H1 (cell line): ENCODE measurements at regions not wholly inside any gene's neighbourhood (a gene's known extent, or its start where the extent isn't known, plus 50 kb on each side); places are given as distances from the start of the nearest gene placed in this dataset.

Experiments
- CTCF ChIA-PET: fragments of 300-600 bp; sonication (Branson Sonifier 250); formaldehyde crosslinking; loops from one replicate; lab custom pipeline; 2021; ENCODE audit not compliant: partially characterized antibody; lab: Charles Lee
- POLR2A ChIA-PET: fragments of 300-600 bp; sonication (Branson Sonifier 250); formaldehyde crosslinking; loops from one replicate; lab custom pipeline; 2021; ENCODE audit warnings: inconsistent platforms; ENCODE audit not compliant: partially characterized antibody; lab: Charles Lee
- DNase-seq, 2 experiments: peaks; one replicate each; pipeline versions ENCODE4 v3.0.0 to v3.0.0-alpha.2; 2010 to 2022; ENCODE audit warnings: low spot score in 2 of 2, low read depth in 1 of 2, mixed read lengths in 1 of 2
- FAIRE-seq: peaks from 2 replicates; lab custom pipeline; 2011; peaks lifted over from hg19 to GRCh38; lab: Jason Lieb, UNC
- H2AFZ ChIP-seq: 2 replicates; pipeline ENCODE4 v1.8.1; 2012; ENCODE audit warnings: low read length, inconsistent platforms
- H2AK5ac ChIP-seq: 2 replicates; pipeline ENCODE4 v1.6.1; 2013; ENCODE audit warnings: low read depth, low read length
- H2BK120ac ChIP-seq: replicated peaks from 2 replicates; pipeline ENCODE3; 2013; ENCODE audit warnings: low read depth, low read length, inconsistent platforms
- H2BK12ac ChIP-seq: 2 replicates; pipeline ENCODE4 v1.6.1; 2013; ENCODE audit warnings: low read depth, low read length
- H2BK15ac ChIP-seq: 2 replicates; pipeline ENCODE4 v1.6.1; 2013; ENCODE audit warnings: low read length
- H2BK20ac ChIP-seq: 2 replicates; pipeline ENCODE4 v1.6.1; 2013; ENCODE audit warnings: low read length
- H2BK5ac ChIP-seq: 2 replicates; pipeline ENCODE4 v1.6.1; 2013; ENCODE audit warnings: low read depth, low read length
- H3K14ac ChIP-seq: 2 replicates; pipeline ENCODE4 v1.6.1; 2013; ENCODE audit warnings: inconsistent platforms; ENCODE audit not compliant: insufficient read length
- H3K18ac ChIP-seq: 2 replicates; pipeline ENCODE4 v1.6.1; 2013; ENCODE audit warnings: low read length; ENCODE audit errors: extremely low read depth
- H3K23ac ChIP-seq: 2 replicates; pipeline ENCODE4 v1.6.1; 2013; ENCODE audit warnings: inconsistent platforms; ENCODE audit not compliant: insufficient read length
- H3K23me2 ChIP-seq: 2 replicates; pipeline ENCODE4 v1.6.1; 2013; ENCODE audit warnings: low read depth, low read length
- H3K27ac ChIP-seq: 2 replicates; pipeline ENCODE4 v1.6.1; 2011; ENCODE audit warnings: low read depth, low read length, inconsistent platforms
- H3K27me3 ChIP-seq, 4 experiments: replicated peaks in 1 of 4; 1 replicate in 1 of 4; 2 replicates in 3 of 4; pipeline versions ENCODE4 v1.6.1 to v1.8.1; 2011 to 2013; ENCODE audit warnings: low read length in 3 of 4, mild to moderate bottlenecking in 3 of 4, inconsistent platforms in 2 of 4, mixed read lengths in 2 of 4, moderate library complexity in 1 of 4; ENCODE audit not compliant: control insufficient read depth in 3 of 4, insufficient read depth in 3 of 4; ENCODE audit errors: extremely low read depth in 1 of 4
- H3K36me3 ChIP-seq, 4 experiments: 2 replicates each; pipeline versions ENCODE4 v1.6.1 to v1.8.1; 2011 to 2013; ENCODE audit warnings: mild to moderate bottlenecking in 4 of 4, low read length in 3 of 4, moderate library complexity in 2 of 4, control low read depth in 1 of 4, inconsistent platforms in 1 of 4; ENCODE audit not compliant: insufficient read depth in 4 of 4, control insufficient read depth in 2 of 4
- H3K4ac ChIP-seq: replicated peaks from 2 replicates; pipeline ENCODE3; 2013; ENCODE audit warnings: low read length, low read depth, mixed read lengths, inconsistent platforms; ENCODE audit not compliant: insufficient read length
- H3K4me1 ChIP-seq, 4 experiments: replicated peaks in 1 of 4; 1 replicate in 1 of 4; 2 replicates in 3 of 4; pipeline versions ENCODE4 v1.6.1 to v1.8.1; 2011 to 2013; ENCODE audit warnings: low read length in 3 of 4, inconsistent platforms in 2 of 4, mixed read lengths in 1 of 4; ENCODE audit not compliant: insufficient read depth in 4 of 4, control insufficient read depth in 3 of 4
- H3K4me2 ChIP-seq, 2 experiments: 2 replicates each; pipeline versions ENCODE4 v1.6.1 to v1.8.1; 2011 to 2013; ENCODE audit warnings: low read depth in 2 of 2, low read length in 2 of 2, control low read depth in 1 of 2, inconsistent platforms in 1 of 2, mild to moderate bottlenecking in 1 of 2; ENCODE audit not compliant: insufficient read depth in 1 of 2
- H3K4me3 ChIP-seq, 4 experiments: fragments of 200-600, 300-600 bp in 1 of 4; sonication (generic), shearing (Covaris generic), sonication (Bioruptor Twin) in 1 of 4; 2 replicates each; pipeline versions ENCODE4 v1.5.1 to v1.8.1; 2011 to 2016; ENCODE audit warnings: low read length in 4 of 4, low read depth in 3 of 4, control low read depth in 2 of 4, inconsistent platforms in 2 of 4, mild to moderate bottlenecking in 2 of 4, mixed read lengths in 1 of 4, moderate library complexity in 1 of 4; ENCODE audit not compliant: insufficient read depth in 2 of 4; ENCODE audit errors: extremely low read depth in 1 of 4
- H3K56ac ChIP-seq: replicated peaks from 2 replicates; pipeline ENCODE3; 2013; ENCODE audit warnings: low read depth, mild to moderate bottlenecking, mixed read lengths, low read length, inconsistent platforms; ENCODE audit not compliant: insufficient read length
- H3K79me1 ChIP-seq: 2 replicates; pipeline ENCODE4 v1.6.1; 2013; ENCODE audit warnings: low read depth, low read length, control low read depth
- H3K79me2 ChIP-seq, 2 experiments: 2 replicates each; pipeline versions ENCODE4 v1.6.1 to v1.8.1; 2012 to 2013; ENCODE audit warnings: low read length in 2 of 2, mild to moderate bottlenecking in 2 of 2, inconsistent platforms in 1 of 2; ENCODE audit not compliant: insufficient read depth in 2 of 2, control insufficient read depth in 1 of 2
- H3K9ac ChIP-seq, 4 experiments: replicated peaks in 1 of 4; 1 replicate in 1 of 4; 2 replicates in 3 of 4; pipeline versions ENCODE4 v1.6.1 to v1.8.1; 2011 to 2013; ENCODE audit warnings: low read depth in 3 of 4, low read length in 3 of 4, control low read depth in 2 of 4, mild to moderate bottlenecking in 2 of 4, moderate library complexity in 2 of 4, inconsistent platforms in 1 of 4; ENCODE audit errors: extremely low read depth in 1 of 4
- H3K9me3 ChIP-seq, 2 experiments: 2 replicates each; pipeline versions ENCODE4 v1.6.1 to v1.8.1; 2012 to 2013; ENCODE audit warnings: mild to moderate bottlenecking in 2 of 2, moderate library complexity in 2 of 2, control low read depth in 1 of 2, inconsistent platforms in 1 of 2, low read depth in 1 of 2, low read length in 1 of 2, mixed read lengths in 1 of 2; ENCODE audit not compliant: insufficient read depth in 2 of 2
- H4K20me1 ChIP-seq, 2 experiments: replicated peaks in 1 of 2; 2 replicates each; pipeline versions ENCODE3 to v1.8.1; 2011 to 2013; ENCODE audit warnings: inconsistent platforms in 2 of 2, low read length in 2 of 2, mild to moderate bottlenecking in 1 of 2; ENCODE audit not compliant: insufficient read depth in 2 of 2, control insufficient read depth in 1 of 2
- H4K5ac ChIP-seq: 2 replicates; pipeline ENCODE4 v1.6.1; 2013; ENCODE audit warnings: low read length, low read depth, mixed read lengths, inconsistent platforms; ENCODE audit not compliant: insufficient read length
- H4K8ac ChIP-seq: 2 replicates; pipeline ENCODE4 v1.8.0; 2013; ENCODE audit warnings: mild to moderate bottlenecking, moderate library complexity, low read length, inconsistent platforms; ENCODE audit not compliant: insufficient read depth; ENCODE audit errors: extremely low read depth
- H4K91ac ChIP-seq: replicated peaks from 2 replicates; pipeline ENCODE3; 2013; ENCODE audit warnings: low read length, mixed read lengths, inconsistent platforms; ENCODE audit not compliant: insufficient read length
- RAD21 ChIP-seq, 2 experiments: IDR thresholded peaks in 1 of 2; conservative IDR thresholded peaks in 1 of 2; 2 replicates each; pipeline ENCODE4 v1.6.1; 2011; ENCODE audit warnings: low read depth in 2 of 2, low read length in 2 of 2, improper control_type of control experiment in 1 of 2, inconsistent platforms in 1 of 2, mild to moderate bottlenecking in 1 of 2, moderate library complexity in 1 of 2
- SIN3A ChIP-seq, 2 experiments: IDR thresholded peaks in 1 of 2; conservative IDR thresholded peaks in 1 of 2; 2 replicates each; pipeline ENCODE4 v1.6.1; 2011 to 2012; ENCODE audit warnings: low read length in 2 of 2, improper control_type of control experiment in 1 of 2, low read depth in 1 of 2, mild to moderate bottlenecking in 1 of 2
- TAF7 ChIP-seq: optimal IDR thresholded peaks from 2 replicates; pipeline ENCODE3; 2011; ENCODE audit warnings: low read depth, mild to moderate bottlenecking, inconsistent platforms, low read length, moderate library complexity, borderline replicate concordance
- WGBS, 2 experiments: shearing (Covaris generic) in 1 of 2; methylation state at CpG; one replicate each; pipeline versions ENCODE4 v1.1.6 to v1.1.7; 2013 to 2015; ENCODE audit warnings: low lambda C conversion rate in 2 of 2, mixed read lengths in 2 of 2, inconsistent platforms in 1 of 2, low coverage in 1 of 2, missing lambda C conversion rate in 1 of 2; ENCODE audit not compliant: insufficient replicate concordance in 2 of 2, insufficient coverage in 1 of 2, insufficient read length in 1 of 2; ENCODE audit errors: extremely low coverage in 1 of 2, missing lambda C conversion rate in 1 of 2; 5-methylcytosine and 5-hydroxymethylcytosine counted together

- FAIRE-seq, result no peak
- 77% methylated on average over 3 of the region's 3 CpGs; no CpG with 5 or more reads in 1 of the 2 experiments for WGBS, 2 experiments
Measured at GRCh38 chr1:188958461-188959115, 1519.1 kb downstream of the BRINP3 start.

More at GRCh38 chr1:188958461-188959115, 1519.1 kb downstream of the BRINP3 start:
- ChIA-PET CTCF (interaction anchor here (0.7 kb wide), 1 partner anchor 20 kb away, joined by 4 read pairs; no protein-coding TSS in a partner anchor), POLR2A (no interaction called here)
- no peak overlapping the region for H3K56ac ChIP-seq
- no peak overlapping the region for H3K4me2 ChIP-seq
- no peaks in the 10 kb centered on the region for H3K23me2 ChIP-seq
- H3K9me3 ChIP-seq, result no peaks in the 10 kb centered on the region
- no peak overlapping the region for H2BK12ac ChIP-seq
- DNase-seq, result no peak
- H4K91ac ChIP-seq, result no peak overlapping the region
- no peak overlapping the region for H3K4ac ChIP-seq
- H3K23ac ChIP-seq, result no peak overlapping the region
- TF ChIP-seq SIN3A (conservative IDR thresholded peaks at IDR 0.05 in 1 of 2, IDR thresholded peaks at IDR 0.05 in 1 of 2; ENCODE audit: low read depth in 1 of 2, low read length in 2 of 2) (no peak), RAD21 (IDR thresholded peaks at IDR 0.05 in 1 of 2, conservative IDR thresholded peaks at IDR 0.05 in 1 of 2; ENCODE audit: low read depth in 2 of 2, low read length in 2 of 2) (peak in 1 of 2 experiments; percentile 22; a peak in 1 of 4 replicates), TAF7 (no peak)
- no peaks in the 10 kb centered on the region for H3K27me3 ChIP-seq
- no peak overlapping the region for H2BK5ac ChIP-seq
- H3K27ac ChIP-seq, result no peak overlapping the region
- no peak overlapping the region for H2BK120ac ChIP-seq
- no peaks in the 10 kb centered on the region for H3K79me1 ChIP-seq
- H2BK20ac ChIP-seq, result no peak overlapping the region
- no peak overlapping the region for H2BK15ac ChIP-seq
- H3K9ac ChIP-seq, result no peak overlapping the region
- H4K5ac ChIP-seq, result no peak overlapping the region
- H3K36me3 ChIP-seq, result no peaks in the 10 kb centered on the region
- no peak overlapping the region for H4K8ac ChIP-seq
- H4K20me1 ChIP-seq, result no peaks in the 10 kb centered on the region
- H3K4me3 ChIP-seq, result no peak overlapping the region
- no peak overlapping the region for H3K18ac ChIP-seq
- no peak overlapping the region for H2AK5ac ChIP-seq
- H3K14ac ChIP-seq, result no peak overlapping the region
- peak overlapping the region; percentile 68 for H2AFZ ChIP-seq
- H3K4me1 ChIP-seq, result peaks cover 0 to 4% (median 2%) of the 10 kb centered on the region in 4 experiments; a peak in 2 of 7 replicates
- H3K79me2 ChIP-seq, result no peaks in the 10 kb centered on the region
